M059J (cell line): ENCODE measurements at regions not wholly inside any gene's neighbourhood (a gene's known extent, or its start where the extent isn't known, plus 50 kb on each side); places are given as distances from the start of the nearest gene placed in this dataset.
"Not testable (repeated sequence)": the region's sequence is repeated elsewhere in the genome, so short reads cannot be mapped to it uniquely, and the experiment has no call there.

Experiments used
- DNase-seq: peaks from one replicate; pipeline ENCODE4 v3.0.0-alpha.2; 2012; ENCODE audit warnings: low read depth

DNA sequence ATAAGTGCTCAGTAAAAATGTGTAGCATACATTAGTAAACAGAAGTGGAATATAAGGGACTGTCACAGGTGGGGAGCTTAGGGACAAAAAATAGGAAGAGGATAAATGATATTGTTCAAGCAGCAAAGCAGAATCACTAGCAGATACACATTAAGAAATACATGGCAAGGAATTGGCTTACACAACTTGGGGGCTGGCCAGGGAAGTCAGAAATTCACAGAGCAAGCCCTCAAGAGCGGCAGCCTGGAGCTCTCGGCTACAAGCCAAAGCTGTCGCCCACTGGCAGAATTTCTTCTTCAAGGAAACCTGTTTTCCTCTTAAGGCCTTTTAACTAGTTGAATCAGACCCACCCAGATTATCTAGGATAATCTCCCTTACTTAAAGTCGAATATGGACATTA lies 73.0 kb upstream of the SMIM23 start:
- DNase-seq, result no peak

DNA sequence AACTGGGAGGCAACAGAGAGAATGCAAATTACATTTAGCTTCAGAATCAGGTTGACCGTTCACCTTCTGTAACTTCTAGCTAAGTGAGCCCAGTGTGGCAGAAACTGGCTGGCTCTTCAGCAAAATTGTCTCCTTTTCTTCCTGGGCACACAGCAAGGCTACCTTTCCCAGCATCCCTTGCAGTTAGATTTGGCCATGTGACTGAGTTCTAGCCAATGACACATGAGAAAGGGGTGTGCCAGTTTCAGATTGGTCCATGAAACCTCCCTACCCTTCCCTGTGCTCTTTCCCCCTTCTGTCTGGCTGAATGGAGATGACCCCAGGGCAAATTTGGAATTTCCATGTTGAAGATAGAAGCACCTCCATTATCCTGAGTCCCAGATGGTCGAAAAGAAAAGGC lies 72.5 kb upstream of the SMIM23 start:
- DNase-seq, result no peak

DNA sequence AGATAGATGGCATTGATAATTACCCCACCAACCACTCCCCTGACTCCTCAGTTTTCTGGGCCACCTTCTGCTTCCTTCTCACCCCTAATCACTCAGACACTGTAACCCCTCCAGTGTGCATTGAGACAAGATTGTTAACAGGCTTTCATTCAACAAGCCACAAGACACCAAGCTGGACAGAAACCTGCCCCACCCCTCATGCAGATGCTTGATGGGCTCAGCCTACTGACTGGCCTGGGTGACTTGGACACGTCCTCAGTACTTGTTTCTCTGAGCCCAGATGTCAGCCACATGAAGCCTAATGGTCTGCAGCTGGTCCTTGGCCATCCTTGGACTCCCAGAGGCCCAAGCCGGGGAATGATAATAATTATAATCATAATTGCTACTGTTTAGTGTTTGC lies 71.4 kb upstream of the SMIM23 start:
- no peak for DNase-seq

DNA sequence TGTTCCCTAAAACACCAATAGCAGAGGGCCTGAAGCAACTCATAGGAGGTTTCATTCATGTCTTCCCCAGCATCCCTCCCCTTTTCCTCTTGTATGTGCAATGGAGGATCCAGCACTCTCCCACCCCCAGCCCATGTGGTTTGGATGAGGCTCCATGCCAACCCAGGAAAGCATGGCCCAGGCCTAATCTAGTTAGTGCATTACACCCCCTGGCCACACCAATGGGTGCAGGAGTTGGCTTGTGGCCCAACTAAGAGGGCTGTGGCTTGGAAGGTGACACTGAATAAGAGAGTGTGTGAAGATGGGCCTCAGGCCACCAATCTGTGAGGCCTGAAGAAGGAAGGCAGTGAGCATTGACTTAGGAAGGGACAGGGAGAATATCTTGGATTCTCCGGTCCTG lies 70.8 kb upstream of the SMIM23 start:
- DNase-seq, result no peak

DNA sequence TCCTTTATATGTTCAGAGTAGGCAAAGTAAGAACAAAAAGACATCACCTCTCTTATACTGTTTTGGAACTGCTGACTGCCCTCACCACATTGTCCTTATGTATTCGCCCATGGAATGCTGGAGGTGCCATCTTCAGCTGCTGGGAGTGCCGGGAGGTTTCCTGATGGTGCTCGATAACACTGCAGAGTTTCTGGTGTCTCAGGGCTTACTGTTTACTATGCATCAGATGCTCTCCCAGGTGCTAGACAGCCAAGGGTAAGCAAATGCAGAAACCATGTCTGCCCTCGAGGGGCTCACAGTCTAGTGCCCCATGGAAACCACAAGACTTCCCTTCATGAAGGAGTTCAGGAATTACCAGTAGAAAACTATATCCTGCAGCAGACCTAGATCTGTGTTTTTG lies 70.1 kb upstream of the SMIM23 start:
- DNase-seq, result no peak

DNA sequence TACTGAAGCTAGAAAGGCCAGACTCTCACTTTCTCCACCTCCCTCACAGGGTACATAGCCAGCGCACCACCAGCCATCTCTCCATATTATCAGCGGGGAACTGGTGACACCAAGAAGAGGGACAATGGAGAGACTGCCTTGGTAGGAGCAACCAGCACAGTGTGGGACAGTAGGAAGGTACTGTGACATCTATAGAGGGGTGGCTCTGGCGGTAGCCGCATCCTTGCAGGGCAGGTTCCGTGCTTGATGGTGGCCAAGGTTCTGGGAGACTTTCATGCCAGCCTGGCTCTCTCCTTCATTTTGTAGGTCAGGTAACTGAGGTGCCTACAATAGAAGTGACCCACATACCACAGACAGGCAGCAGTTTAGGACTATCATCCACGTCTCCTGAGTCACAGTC lies 65.5 kb upstream of the SMIM23 start:
- DNase-seq, result no peak

DNA sequence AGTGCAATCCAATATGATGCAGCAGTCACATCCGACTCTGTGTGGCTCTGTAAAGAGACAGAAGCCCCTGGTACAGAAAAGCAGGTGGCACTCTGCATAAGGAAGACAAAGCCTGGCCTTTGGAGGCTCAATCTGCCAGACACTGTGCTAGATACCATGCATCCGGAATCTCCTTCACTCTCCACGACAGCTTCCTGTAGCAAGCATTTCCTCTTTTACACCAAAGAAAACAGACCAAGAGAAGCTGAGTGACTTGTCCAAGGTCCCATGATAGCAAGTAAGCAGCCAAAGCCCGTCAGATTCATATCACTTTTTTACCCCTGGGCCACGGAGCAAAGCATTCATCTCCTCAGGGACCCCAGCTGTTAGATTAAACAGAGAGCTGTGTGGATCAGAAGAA lies 64.2 kb upstream of the SMIM23 start:
- no peak for DNase-seq

DNA sequence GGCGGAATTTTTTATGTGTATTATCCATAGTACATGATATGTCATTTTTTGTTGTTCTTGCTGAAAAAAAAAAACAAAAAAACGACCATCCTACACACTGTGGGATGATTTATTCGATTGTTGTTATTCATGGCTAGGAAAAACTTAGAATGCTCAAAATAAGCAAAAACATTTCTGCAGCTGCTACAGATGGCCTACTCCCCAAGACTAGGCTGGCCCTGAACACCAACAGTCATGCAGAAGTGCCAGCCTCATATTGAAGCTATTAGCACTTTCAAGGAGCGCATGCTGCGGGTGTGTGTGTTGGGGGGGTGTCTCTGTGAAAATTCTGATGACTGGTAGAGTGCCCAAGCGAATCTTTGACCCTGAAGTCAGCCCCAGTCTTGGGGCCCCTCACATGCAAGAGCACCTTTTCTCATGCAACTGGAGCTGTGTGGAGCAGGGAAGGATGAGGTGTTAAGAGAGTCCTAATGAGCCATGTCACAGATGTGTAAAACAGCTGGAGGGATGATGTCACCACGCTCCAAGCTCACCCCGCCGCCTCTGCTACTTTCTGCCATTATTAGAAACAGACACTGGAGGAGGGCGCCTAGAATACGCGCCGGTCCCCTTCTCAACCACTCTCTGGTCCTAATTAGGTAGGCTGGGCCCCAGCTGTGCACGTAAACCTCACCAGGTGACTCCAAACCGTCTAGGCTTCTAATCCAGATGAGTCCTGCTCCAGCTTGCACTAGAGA lies 61.0 kb upstream of the SMIM23 start:
- no peak for DNase-seq

DNA sequence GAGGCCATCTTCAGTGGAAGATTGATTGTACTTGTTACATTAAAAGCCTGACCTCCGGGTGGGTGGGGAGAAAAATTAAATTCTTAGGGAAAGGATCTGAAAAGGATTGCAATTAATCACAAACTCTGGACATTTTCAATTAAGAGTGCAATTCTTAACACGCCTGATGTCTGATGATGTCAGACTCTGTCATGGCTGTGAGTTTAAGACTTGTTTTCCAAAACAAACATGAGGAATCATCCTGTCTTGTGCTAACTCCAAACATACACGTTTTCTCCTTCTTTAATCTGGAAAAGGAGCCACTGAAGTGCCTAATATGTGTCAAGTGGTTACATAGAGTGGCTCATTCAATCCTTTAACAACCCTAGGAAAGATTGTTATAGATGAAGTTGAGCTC lies 60.4 kb upstream of the SMIM23 start:
- DNase-seq, result no peak

DNA sequence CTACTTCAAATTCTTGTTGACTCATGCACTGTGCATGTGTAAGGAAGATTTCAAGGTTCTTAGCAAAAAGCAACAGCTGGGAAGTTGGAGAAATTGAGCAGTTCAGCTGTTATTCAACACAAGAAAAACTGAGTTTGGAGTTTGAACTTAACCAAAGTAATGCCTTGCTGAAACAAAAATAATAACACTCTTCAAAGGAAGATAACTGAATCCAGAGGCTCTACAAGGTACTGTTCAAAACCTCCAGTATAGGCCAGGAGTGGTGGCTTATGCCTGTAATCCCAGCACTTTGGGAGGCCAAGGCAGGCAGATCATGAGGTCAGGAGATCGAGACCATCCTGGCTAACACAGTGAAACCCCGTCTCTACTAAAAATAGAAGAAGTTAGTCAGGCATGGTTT lies 58.8 kb upstream of the SMIM23 start:
- DNase-seq, result not testable (repeated sequence)

DNA sequence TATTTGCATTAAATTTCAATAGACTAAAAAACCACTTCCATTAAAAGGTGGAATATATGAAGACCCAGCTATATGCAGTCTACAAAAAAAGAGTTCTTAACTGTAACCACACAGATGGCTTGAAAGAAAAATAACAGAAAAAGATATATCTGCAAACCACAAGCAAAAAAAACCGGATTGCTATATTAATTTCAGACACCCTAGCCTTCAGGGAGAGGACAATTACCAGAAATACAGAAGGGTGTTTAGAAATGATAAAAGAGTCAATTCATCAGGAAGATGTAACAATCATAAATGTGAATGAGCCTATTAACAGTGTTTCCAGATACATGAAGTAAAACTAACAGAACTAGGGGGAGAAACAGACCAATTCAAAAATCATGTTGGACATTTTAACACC lies 56.9 kb upstream of the SMIM23 start:
- no peak for DNase-seq
